Suppressor macrophage treated with lipopolysaccharide for 4 hours (primary cell): ENCODE measurements at regions not wholly inside any gene's neighbourhood (a gene's known extent, or its start where the extent isn't known, plus 50 kb on each side); places are given as distances from the start of the nearest gene placed in this dataset.

Source experiments
- DNase-seq: peaks from one replicate; pipeline ENCODE4 v3.0.0-alpha.2; 2020

DNA sequence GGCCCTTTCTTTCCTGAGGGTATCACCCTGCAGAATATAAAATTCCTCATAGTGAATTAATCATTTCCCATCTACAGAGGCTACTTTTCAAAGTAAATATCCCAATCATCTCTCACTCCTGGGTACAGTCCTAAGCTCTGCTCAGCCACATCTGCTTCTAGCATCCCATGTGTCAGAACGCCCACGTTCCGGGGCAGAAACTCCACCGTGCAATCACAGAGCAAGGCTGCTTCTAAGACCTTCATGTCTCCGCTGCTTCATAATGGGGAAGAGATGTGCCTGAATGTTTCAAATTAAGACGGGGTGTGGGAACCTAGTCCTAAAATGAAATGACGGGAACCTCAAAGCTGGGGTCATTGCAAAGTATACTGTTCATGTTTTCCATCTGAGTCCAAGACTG, 208.8 kb upstream of the GMDS start:
- DNase-seq = no peak

DNA sequence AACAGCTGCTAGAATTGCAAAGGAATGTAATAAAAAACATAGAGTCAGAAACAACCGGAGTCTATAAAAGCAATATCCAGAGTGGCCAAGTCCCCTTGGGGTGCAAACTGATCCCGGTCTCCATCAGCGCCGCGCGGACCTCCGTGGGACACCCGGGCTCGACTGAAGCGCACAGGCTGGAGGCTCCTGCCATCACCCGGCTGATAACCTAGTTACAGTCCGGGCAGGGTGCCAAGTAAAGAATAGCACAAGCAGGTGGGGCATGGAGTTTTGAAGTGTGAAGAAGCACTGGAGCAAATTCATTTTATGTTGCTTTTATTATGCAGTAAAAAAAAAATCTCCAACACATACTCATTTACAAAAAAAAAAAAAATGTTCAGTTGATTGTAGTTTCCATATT, 205.1 kb upstream of the GMDS start:
- DNase-seq = no peak

DNA sequence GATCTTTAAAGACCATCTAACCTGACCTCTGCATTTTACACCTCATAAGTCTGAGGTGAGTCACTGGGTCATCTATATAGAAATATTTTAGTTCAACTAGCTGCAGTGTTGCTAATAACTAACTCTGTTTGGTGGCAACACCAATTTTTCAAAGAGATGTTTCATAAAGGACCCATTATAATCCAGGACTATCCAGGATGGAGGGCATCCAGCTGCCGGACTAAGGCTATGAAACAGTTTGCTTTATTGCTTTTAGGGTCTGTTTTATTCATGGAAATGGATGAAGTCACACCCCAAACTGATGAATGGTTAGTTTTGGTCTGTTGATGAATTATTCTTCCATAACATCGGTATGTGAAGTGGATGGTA, 204.2 kb upstream of the GMDS start:
- DNase-seq = no peak

DNA sequence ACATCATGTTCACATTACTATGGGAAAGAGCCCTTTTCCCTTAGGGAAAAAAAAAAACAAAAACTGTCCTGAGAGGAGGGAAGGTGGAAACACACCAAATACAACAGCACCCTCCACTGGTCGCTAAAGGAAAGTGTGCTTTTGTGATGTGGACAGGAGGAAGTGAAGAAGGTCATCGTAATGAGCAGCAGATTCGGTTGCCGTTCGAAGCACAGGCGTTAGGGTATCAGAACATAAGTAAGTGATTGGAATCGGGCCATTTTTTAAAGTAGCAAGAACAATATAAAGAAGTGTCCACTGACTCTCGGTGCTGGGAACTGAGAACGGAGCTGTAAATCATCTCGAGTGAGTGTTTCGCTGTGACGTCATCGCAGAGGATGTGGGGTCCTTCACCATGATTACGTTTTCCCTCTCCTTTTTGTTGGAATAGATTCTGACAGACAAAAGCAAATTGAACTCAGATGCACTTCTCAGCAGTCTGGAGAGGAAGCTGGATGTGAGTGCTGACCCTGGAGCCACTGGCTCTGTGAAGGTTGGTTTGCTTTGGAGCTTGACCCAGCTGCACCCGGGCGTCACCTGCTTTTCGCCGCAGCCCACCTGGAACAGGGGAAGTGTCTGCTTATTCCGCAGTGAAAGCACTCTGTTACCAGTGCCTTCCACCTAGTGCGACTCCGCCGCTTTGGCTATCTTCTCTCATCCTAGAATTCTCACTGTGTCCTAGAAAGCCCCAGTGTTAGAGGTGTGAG, 203.6 kb upstream of the GMDS start:
- peak; percentile 72 for DNase-seq

DNA sequence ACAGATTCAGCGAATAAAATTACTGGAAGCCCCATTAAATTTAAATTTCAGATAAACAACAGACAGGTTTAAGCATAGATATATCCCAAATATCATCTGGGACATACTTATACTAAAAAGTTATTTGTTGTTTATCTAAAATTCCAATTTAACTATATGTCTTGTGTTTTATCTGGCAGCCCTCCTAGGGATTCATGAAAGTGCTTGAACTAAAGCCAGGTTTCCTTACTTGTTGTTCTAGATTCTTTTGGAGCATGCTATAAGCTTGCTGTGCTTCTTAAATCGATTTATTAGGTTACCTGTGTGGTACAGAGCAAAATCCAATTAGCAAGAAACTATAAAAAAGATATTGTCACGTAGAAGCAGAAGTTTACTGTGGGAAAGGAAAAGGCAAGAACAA, 202.5 kb upstream of the GMDS start:
- no peak for DNase-seq

DNA sequence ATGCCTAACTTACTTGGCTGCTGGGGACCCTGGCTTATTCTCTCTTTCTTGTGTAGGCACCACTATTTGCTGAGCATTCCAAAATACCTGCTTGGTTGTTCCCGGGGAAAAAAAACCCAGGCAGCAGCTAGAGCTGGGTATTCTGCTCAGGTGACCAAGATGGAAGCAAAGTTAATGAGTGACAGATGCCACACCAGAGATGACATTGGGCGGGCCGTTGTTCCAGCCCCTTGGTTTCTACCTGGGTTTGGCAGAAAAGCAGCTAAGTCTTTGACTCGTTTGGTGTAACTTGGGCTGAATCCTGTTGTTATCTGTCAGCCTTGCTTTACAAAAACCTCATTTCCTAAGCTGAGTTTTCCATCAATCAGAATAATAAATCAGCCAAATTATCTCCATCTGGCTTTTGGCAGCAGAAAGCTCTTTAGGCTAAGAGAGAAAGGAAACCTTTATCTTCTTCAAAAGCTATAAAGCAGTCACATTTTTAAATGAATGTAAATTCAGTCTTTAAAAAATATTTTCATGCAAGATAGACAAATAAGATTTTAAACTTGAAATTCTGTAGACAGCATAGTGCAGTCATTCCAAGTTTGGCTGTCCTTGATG, 202.0 kb upstream of the GMDS start:
- no peak for DNase-seq

DNA sequence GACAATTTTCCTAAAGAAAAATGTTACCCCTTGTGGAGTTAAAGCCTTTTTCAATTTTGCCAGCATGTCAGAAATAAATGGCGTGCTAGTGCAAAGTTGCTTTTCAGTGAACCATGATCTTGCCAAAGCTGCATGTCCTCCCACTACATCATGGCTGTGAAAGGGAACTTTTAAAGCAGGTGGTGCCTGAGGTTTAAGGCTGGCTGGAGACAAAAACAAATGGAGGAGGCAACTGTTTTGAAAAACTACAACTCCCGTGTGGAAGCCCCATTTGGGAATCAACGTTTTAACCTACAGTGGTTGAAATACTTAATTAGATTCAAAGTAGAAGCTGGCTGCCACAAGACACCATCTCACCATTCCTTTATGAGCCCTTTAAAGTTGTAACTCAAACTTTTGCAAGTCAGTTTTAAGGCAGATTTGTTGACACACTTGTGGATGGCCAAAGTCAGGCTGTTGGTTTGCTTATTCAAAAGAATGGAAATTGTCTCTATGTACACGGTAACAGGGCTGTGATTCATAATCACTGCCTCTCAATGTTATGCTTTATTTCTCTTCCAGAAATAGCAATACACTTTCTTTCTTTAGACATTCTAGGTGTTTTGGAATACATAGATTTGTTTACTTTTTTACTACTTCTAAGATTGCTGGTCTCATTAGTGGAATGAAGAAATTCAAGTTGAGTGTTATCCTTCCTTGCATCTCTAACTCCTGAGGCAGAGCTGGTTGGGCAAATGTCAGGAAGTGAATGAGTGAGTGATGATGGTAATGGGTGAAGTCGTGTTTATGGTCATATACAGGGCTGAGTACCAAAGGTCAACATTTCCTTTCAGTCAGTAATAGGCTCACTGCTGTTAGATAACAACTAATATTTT, 196.4 kb upstream of the GMDS start:
- DNase-seq = no peak

DNA sequence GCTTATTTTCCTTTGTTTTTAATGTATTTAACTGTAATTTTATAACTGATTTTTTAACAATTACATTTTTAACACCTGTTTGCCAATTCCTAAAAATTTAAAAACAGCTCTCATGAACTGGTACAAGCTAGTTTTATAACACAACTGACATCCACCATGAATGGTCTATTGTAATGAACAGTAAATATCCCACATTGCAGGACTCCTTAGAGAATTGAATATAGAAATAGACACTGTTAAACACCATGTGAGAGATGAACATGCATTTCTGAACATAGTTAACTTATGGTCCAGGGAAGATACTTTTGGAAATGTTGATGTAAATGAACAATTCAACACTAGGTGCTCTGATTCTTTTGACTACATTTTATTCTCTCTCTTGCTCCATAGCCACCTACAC, 195.1 kb upstream of the GMDS start:
- DNase-seq = no peak

DNA sequence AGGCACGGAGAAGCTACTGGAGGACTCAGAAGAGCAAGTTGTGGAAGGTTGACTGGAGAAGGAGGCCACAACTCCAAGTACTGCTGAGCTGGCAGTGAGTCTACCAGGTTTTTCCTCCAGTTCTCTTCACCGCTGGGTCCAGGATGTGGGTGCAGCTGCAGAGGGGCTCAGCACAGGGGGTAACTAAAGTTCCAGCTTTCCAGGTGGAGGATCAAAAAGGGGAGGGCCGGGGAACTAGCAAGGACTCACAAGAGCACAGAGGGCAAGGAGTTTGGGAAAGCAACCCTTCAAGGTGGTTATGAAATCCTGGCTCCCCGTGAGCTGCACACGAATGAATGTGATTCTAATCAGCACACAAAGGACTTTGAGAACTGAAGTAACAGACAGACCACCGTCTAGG, 194.2 kb upstream of the GMDS start:
- no peak for DNase-seq

DNA sequence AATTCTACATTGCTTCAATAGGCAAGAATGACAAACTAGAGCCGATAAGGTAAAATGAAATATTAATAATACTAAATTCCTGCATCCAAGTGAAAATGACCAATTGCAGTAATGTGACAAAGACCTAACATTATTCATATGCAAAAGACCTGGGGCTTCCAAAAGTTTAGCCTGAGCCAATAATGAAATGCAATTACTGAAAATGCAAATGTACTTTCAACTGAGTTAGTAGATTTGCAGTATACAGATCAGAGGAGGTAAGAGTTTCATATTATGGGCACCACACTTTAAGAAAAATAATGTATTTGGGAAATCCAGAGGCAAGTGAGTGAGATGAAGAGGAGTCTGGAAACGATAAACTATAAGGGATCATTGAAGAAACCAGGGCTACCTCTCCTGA, 193.7 kb upstream of the GMDS start:
- no peak for DNase-seq

DNA sequence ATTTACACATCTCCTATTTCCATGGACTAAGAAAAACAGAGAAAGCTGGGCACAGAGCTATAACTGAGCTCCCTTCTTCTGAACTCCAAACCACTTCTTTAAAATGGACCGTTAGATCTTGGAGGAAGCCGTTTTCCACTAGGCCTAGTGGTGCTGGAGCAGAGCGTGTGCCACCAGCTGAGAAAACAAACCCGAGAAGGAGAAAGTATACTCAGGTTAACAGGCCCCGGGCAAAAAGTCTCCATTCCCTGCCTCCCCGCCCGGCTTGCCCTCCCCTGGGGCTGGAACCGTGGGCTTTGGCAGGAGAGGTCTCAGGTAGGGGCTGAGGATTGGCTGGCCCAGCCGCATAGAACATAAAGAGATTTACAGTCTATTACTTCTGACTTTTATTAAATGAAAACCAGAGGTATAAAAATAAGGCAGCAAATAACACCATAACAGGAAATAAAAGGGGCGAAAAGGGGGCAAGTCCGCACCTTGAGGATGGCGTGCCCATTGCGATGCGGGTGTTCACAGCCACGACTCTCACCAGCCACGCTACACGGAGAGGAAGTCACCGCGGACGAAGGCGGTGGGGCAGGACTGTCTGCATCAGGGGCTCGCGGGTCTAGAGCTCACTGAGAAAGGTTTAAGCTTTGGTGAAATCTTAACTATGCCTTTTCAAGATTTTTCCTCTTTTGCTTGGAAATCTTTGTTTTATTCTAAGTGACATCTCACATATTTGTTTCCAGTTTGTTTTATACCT, 191.2 kb upstream of the GMDS start:
- no peak for DNase-seq

DNA sequence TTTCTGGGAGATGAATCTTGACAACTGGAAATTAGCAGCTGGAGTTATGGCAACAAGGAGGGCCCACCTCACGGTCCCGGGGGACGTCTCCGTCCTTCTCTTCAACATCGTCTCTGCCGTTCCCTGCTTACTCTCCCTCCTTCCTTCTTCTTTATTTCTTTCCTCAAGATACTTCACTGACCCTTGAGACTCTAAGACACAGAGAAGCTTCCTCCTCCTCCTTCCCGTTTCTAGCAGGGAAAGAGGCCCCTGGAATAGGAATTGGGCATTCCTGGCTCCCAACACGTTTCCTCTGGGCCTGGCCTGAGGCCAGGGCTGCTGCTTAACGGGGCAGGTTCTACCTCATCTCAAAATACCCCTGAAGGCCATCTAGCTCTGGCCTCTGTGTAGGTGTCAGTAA, 189.9 kb upstream of the GMDS start:
- DNase-seq = no peak

DNA sequence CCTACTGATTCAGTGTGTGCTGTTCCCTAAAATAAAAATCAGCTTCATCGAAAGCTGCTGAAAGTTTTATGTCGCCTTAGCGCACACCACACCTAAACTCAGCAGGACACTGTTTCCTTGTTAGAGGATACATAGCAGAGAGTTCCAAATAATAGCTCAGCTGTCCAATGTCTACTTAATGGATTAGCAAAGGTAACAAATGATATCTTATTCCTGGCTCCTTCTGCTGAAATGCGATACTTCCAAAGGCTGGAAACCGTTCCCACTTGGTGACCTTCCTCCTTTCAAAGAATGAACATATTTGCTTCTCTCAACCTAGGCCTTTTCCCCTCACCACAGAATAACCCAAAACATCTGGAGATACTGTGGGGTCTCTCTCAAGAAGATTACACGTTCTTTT, 189.5 kb upstream of the GMDS start:
- no peak for DNase-seq

DNA sequence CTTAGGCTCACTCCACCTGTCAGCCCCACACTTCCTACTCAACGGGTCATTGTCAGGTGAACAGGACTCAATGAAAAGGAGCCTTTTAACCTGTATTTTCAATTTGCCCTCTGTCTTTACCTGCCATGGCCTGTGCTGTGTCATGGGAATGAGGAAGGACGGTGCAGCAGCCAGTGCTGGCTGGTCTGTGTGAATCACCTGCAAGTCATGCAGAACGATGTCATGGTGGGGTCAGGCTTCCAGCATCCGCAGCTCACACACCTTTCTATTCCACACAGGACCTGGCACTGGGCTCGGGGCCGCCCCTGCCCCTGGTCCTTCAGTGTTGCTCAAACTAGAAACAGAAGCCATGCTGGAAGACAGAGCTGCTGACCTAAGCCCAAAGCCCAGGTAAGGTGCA, 188.7 kb upstream of the GMDS start:
- DNase-seq = no peak

DNA sequence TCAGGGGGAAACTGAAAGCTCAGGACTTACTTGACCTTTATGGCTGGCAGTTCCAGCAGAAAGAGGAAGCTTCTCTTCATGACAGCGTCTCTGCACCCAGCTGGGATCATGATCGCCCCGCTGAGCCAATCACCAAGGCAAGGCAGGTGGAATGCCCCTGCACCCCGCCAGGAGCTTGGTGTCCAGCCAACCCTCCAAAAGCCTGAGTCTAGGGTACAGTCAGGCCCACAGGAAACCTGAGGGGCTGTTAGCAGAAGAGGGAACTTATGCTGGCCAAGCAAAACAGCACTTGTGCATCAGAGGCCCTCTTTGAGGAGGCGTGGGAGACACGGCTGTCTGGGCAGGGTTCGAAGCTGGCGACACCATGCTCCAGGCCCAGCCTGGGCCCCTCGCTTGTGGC, 188.3 kb upstream of the GMDS start:
- peak; percentile 51 for DNase-seq

DNA sequence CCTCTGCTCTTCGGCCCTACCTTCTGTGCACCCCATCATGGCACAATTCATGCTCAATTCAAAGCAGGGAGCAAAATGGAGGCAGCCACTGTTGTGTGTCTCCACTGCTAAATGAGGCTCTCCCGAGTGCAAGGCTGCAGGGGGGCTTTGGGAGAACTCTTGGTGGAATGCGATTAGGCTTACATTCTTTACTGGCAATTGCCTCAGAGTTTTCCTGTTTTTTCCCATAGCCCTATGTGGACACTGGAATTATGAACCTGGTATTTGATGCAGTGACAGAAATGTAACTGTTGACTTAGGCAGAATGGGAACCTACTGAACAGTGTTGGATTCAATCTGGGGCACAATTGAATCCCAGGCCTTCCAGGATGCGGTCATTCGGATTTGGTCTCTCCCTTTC, 187.9 kb upstream of the GMDS start:
- no peak for DNase-seq

DNA sequence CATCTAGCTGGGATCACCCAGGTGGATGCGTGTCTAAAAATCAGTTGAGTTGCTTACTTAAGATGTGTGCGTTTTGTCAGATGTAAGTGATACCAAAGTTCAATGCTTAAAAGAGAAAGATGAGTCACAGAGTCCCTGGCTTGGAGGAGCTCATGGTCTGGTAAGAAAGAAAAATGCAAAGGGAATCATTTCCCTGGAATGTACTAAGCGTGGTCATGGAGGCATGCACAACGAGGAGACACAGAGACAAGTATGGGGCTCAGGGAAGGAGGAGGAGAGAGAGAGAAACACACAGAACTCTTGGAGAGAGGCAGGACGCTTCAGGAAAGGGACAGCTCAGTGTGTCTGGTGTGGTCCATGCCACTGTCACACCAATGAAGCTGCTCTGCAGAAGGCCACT, 186.9 kb upstream of the GMDS start:
- DNase-seq = no peak

DNA sequence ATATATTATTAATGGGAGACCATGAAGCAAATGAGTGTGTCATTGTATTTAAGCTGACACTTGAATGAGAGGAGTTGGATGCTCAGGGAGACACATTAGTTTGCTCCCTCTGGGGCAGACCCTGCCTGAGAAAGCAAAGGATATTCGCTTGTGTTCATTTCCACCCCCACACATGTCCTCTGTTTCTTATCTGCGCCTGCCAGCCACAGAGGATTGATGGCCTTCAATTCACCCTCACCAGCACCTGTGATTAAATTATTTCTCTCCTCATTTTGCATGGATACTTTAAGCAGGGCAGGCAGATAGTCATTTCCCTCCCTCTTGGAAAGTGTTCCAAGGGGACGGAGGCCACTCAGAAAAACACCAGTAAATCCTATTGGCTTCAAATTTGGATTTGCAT, 185.2 kb upstream of the GMDS start:
- DNase-seq = no peak

DNA sequence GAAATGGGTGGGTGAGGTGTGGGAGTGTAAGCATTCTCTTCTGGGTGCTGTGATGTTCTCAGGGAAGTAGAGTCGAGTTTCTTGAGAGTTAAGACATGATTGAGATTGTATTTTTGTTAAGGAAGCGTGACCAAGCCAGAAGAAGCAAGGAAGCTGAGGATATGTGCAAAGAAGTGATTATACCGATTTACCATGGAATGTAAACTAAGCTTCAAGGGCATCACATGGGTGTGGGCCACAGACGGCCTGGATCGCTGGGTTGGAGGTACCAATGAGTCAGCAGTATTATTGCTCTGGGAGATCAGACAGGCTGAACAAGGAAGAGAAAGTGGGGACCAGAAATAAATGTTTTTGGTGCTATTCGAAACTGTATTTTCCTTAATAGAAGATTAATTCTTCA, 184.1 kb upstream of the GMDS start:
- DNase-seq = no peak

DNA sequence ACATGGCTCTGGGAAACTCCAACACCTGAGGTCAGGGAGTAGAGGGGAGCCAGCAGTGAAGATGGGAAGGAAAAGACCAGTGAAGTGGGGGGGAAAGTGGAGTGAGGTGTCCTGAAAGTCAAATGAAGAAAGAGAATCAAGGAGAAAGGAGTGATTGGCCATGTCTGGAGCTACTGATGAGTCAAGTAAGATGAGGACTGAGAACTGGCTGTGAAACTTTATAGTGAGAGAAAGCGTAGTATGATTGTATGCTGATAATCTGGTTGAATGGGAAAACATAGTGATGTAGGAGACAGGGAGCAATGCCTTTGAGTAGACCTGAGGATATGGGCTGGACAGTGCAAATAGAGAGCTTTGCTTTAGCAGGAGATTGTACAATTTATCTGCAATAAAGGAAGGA, 183.6 kb upstream of the GMDS start:
- no peak for DNase-seq

DNA sequence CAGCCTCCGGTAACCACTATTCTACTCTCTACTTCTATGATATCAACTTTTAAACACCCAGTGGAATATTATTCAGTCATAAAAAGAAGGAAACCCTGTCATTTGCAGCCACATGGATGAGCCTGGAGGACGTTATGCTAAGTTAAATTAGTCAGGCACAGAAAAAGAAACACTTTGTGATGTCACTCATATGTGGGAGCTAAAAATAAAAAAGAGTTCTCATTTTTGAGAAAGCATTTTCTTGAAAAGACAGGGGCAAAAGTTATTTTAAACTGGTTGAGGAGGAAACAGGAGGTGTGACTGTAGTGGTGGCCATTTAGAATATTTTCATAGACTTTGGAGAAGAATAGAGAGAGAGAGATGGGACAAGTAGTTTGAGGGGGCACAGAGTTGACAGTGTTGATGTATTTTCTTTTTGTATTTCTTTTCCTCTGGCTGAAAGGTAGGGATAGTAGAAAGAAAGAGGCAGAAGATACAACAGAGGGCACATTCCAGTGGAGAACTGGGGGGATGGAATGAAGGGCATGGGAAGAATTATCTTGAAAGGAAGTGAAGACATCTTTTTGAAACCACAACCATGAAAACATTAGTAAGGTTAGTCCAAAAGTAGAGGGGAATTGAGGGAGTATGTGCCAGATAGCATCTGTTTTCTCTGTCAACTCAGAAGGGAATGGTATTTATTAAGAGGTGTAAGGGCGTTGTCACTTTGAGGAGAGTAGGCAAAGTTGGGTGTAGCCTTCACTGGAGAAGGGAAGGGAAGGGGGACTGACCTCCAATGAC, 181.3 kb upstream of the GMDS start:
- DNase-seq = peak; percentile 7

DNA sequence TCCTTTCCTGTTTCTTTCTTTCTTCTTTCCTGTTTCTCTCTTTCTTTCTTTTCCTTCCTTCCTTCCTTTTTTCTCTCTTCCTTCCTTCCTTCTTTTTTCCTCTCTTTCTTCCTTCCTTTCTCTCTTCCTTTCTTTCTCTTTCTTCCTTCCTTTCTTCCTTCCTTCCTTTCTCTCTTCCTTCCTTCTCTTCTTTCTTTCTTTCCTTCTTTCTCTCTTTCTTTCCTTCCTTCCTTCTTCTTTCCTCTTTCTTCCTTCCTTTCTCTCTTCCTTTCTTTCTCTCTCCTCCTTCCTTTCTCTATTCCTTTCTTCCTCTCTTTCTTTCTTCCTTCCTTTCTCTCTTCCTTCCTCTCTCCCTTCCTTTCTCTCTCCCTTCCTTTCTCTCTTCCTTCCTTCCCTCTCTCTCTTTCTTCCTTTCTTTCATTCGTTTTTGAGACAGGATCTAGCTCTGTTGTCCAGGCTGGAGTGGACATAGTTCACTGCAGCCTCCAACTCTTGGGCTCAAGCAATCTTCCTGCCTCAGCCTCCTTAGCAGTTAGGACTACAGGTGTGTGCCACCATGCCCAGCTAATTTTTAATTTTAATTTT, 170.8 kb upstream of the GMDS start:
- DNase-seq = no peak
